HCT116 (cell line): ENCODE measurements at regions not wholly inside any gene's neighbourhood (a gene's known extent, or its start where the extent isn't known, plus 50 kb on each side); places are given as distances from the start of the nearest gene placed in this dataset.

Source experiments
- ATAC-seq: fragments of 200-7000 bp; cut with Tn5 transposase; 2 replicates; pipeline ENCODE4 v1.9.1; 2020; ENCODE audit warnings: mild to moderate bottlenecking, moderate library complexity
- BruUV-seq: library from RNA; stranded (reverse); fragments of 400-500 nt; replicated peaks from 2 replicates; lab custom pipeline; 2021; lab: Mats Ljungman, UMichigan
- CTCF ChIA-PET: fragments of 300-600 bp; sonication (Branson Sonifier 250); formaldehyde crosslinking; loops from one replicate; lab custom pipeline; 2021; ENCODE audit warnings: antibody characterized with exemption; lab: Charles Lee
- POLR2A ChIA-PET: fragments of 300-600, 350-600 bp; sonication (Branson Sonifier 250); formaldehyde crosslinking; loops from one replicate; lab custom pipeline; 2021; ENCODE audit warnings: antibody characterized with exemption; lab: Charles Lee
- RAD21 ChIA-PET, 2 experiments: fragments of 300-600 bp; sonication (Branson Sonifier 250); formaldehyde crosslinking; loops; one replicate each; lab custom pipeline; 2023; ENCODE audit warnings: low total read pairs in 2 of 2; ENCODE audit not compliant: uncharacterized antibody in 2 of 2, unreplicated experiment in 2 of 2, low non-redundant PET in 1 of 2; lab: Charles Lee
- DNase-seq: peaks from one replicate; pipeline ENCODE4 v3.0.0-alpha.2; 2010; ENCODE audit warnings: low read depth, low spot score
- H2AFZ ChIP-seq: fragments of 200-600 bp; shearing (Covaris generic), sonication (generic); 2 replicates; pipeline ENCODE4 v1.6.1; 2017; ENCODE audit warnings: low read depth, mixed run types, mixed read lengths, antibody characterized with exemption, low read length; ENCODE audit not compliant: poor library complexity, severe bottlenecking
- H3K27ac ChIP-seq: 2 replicates; pipeline ENCODE4 v1.5.1; 2012; ENCODE audit warnings: low read depth, low read length
- H3K27me3 ChIP-seq: fragments of 200-600 bp; sonication (generic); 2 replicates; pipeline ENCODE4 v1.6.1; 2016; ENCODE audit warnings: mixed run types, low read length, mixed read lengths; ENCODE audit not compliant: insufficient read depth
- H3K36me3 ChIP-seq, 2 experiments: fragments of 200-500 bp in 1 of 2; fragments of 200-600 bp in 1 of 2; sonication (Bioruptor generic) in 1 of 2; sonication (generic) in 1 of 2; 2 replicates each; pipeline versions ENCODE4 v1.5.1 to v1.6.1; 2014 to 2016; ENCODE audit warnings: low read length in 2 of 2, inconsistent platforms in 1 of 2, mixed read lengths in 1 of 2, mixed run types in 1 of 2; ENCODE audit not compliant: insufficient read depth in 2 of 2, control insufficient read depth in 1 of 2
- H3K4me1 ChIP-seq, 2 experiments: fragments of 200-600 bp in 1 of 2; sonication (generic) in 1 of 2; 2 replicates each; pipeline versions ENCODE4 v1.5.1 to v1.6.1; 2012 to 2017; ENCODE audit warnings: low read length in 2 of 2, inconsistent platforms in 1 of 2, mild to moderate bottlenecking in 1 of 2, mixed read lengths in 1 of 2, mixed run types in 1 of 2, moderate library complexity in 1 of 2; ENCODE audit not compliant: insufficient read depth in 2 of 2, control insufficient read depth in 1 of 2
- H3K4me2 ChIP-seq: fragments of 200-600 bp; sonication (generic); 2 replicates; pipeline ENCODE4 v1.6.1; 2017; ENCODE audit warnings: mixed run types, low read length, mixed read lengths
- H3K4me3 ChIP-seq, 2 experiments: fragments of 200-600 bp in 1 of 2; sonication (generic) in 1 of 2; replicated peaks in 1 of 2; 2 replicates each; pipeline ENCODE4 v1.5.1; 2011 to 2016; ENCODE audit warnings: low read length in 2 of 2, control low read depth in 1 of 2, low read depth in 1 of 2, mild to moderate bottlenecking in 1 of 2, mixed read lengths in 1 of 2, mixed run types in 1 of 2
- H3K79me2 ChIP-seq: fragments of 200-600 bp; sonication (generic); 2 replicates; pipeline ENCODE4 v1.6.1; 2017; ENCODE audit warnings: mild to moderate bottlenecking, mixed run types, low read length, moderate library complexity, mixed read lengths; ENCODE audit not compliant: insufficient read depth
- H3K9ac ChIP-seq: fragments of 200-600 bp; sonication (generic); 2 replicates; pipeline ENCODE4 v1.6.1; 2016; ENCODE audit warnings: low read length, mixed read lengths
- H3K9me2 ChIP-seq: fragments of 200-600 bp; sonication (generic), shearing (Covaris generic); 2 replicates; pipeline ENCODE4 v1.6.1; 2017; ENCODE audit warnings: mixed run types, mild to moderate bottlenecking, moderate library complexity; ENCODE audit not compliant: insufficient read depth
- H3K9me3 ChIP-seq, 2 experiments: fragments of 200-500 bp in 1 of 2; fragments of 200-600 bp in 1 of 2; sonication (Bioruptor generic) in 1 of 2; sonication (generic) in 1 of 2; 2 replicates each; pipeline ENCODE4 v1.6.1; 2014 to 2017; ENCODE audit warnings: low read length in 2 of 2, mixed read lengths in 2 of 2, inconsistent platforms in 1 of 2, low read depth in 1 of 2, mild to moderate bottlenecking in 1 of 2, mixed run types in 1 of 2, moderate library complexity in 1 of 2; ENCODE audit not compliant: control insufficient read depth in 1 of 2, insufficient read depth in 1 of 2
- H4K20me1 ChIP-seq: fragments of 200-600 bp; sonication (generic), shearing (Covaris generic); 2 replicates; pipeline ENCODE4 v1.6.1; 2017; ENCODE audit warnings: mixed run types, mild to moderate bottlenecking, moderate library complexity; ENCODE audit not compliant: insufficient read depth
- CBX3 ChIP-seq: IDR thresholded peaks from 2 replicates; pipeline ENCODE4 v1.6.1; 2012; ENCODE audit warnings: low read depth
- CEBPB ChIP-seq: IDR thresholded peaks from 2 replicates; pipeline ENCODE4 v1.6.1; 2012; ENCODE audit warnings: low read depth
- CTCF ChIP-seq, 3 experiments: fragments of 200-600 bp in 1 of 3; sonication (generic) in 1 of 3; IDR thresholded peaks in 2 of 3; conservative IDR thresholded peaks in 1 of 3; 2 replicates each; pipeline ENCODE4 v1.5.1; 2012 to 2017; ENCODE audit warnings: low read depth in 2 of 3, low read length in 2 of 3, antibody characterized with exemption in 1 of 3, borderline replicate concordance in 1 of 3, control low read depth in 1 of 3, mild to moderate bottlenecking in 1 of 3, mixed read lengths in 1 of 3, mixed run types in 1 of 3, moderate library complexity in 1 of 3; ENCODE audit not compliant: insufficient read depth in 1 of 3
- EGR1 ChIP-seq: IDR thresholded peaks from 2 replicates; pipeline ENCODE4 v1.6.1; 2012; ENCODE audit warnings: low read depth
- ELF1 ChIP-seq: IDR thresholded peaks from 2 replicates; pipeline ENCODE4 v1.6.1; 2012; ENCODE audit warnings: low read depth, borderline replicate concordance
- EZH2 ChIP-seq: fragments of 200-600 bp; sonication (generic); IDR thresholded peaks from 2 replicates; pipeline ENCODE4 v1.6.1; 2017; ENCODE audit warnings: antibody characterized with exemption, mixed run types
- EZH2phosphoT487 ChIP-seq: fragments of 200-600 bp; IDR thresholded peaks from 2 replicates; pipeline ENCODE4 v1.6.1; 2018; ENCODE audit warnings: antibody characterized with exemption, borderline replicate concordance
- FOSL1 ChIP-seq: IDR thresholded peaks from 2 replicates; pipeline ENCODE4 v1.6.1; 2012; ENCODE audit warnings: low read depth
- JUND ChIP-seq: IDR thresholded peaks from 2 replicates; pipeline ENCODE4 v1.6.1; 2012
- MAX ChIP-seq: IDR thresholded peaks from 2 replicates; pipeline ENCODE4 v1.6.1; 2012
- POLR2A ChIP-seq: IDR thresholded peaks from 2 replicates; pipeline ENCODE4 v1.7.0; 2011; ENCODE audit warnings: borderline replicate concordance; ENCODE audit not compliant: insufficient read depth, insufficient read length; ENCODE audit errors: extremely low read depth
- POLR2AphosphoS5 ChIP-seq: IDR thresholded peaks from 2 replicates; pipeline ENCODE4 v1.6.1; 2011; ENCODE audit warnings: mild to moderate bottlenecking, low read depth, low read length, moderate library complexity
- SIN3A ChIP-seq: IDR thresholded peaks from 2 replicates; pipeline ENCODE4 v1.6.1; 2012; ENCODE audit warnings: low read depth
- SP1 ChIP-seq: IDR thresholded peaks from 2 replicates; pipeline ENCODE4 v1.6.1; 2012; ENCODE audit warnings: low read depth
- SRF ChIP-seq: IDR thresholded peaks from 2 replicates; pipeline ENCODE4 v1.6.1; 2012; ENCODE audit warnings: low read depth
- TCF7L2 ChIP-seq: IDR thresholded peaks from 2 replicates; pipeline ENCODE4 v1.7.0; 2011; ENCODE audit warnings: borderline replicate concordance, inconsistent platforms; ENCODE audit not compliant: insufficient read depth, insufficient read length; ENCODE audit errors: extremely low read depth
- YY1 ChIP-seq: IDR thresholded peaks from 2 replicates; pipeline ENCODE4 v1.6.1; 2011; ENCODE audit warnings: low read length, low read depth, moderate library complexity, mild to moderate bottlenecking; ENCODE audit not compliant: insufficient replicate concordance; ENCODE audit errors: extremely low read depth
- ZBTB33 ChIP-seq: IDR thresholded peaks from 2 replicates; pipeline ENCODE4 v1.6.1; 2011; ENCODE audit warnings: mild to moderate bottlenecking, low read length, moderate library complexity; ENCODE audit not compliant: insufficient replicate concordance; ENCODE audit errors: extremely low read depth
- ZFX ChIP-seq: fragments of 450-650 bp; IDR thresholded peaks from 2 replicates; pipeline ENCODE4 v1.6.1; 2017
- ZNF274 ChIP-seq: fragments of 200-500 bp; sonication (Bioruptor generic); IDR thresholded peaks from 2 replicates; pipeline ENCODE4 v1.6.1; 2014; ENCODE audit warnings: mild to moderate bottlenecking, low read depth, low read length, inconsistent platforms
- intact Hi-C: fragments of 100-400 bp; cut with micrococcal nuclease; formaldehyde crosslinking; loops from 2 replicates; pipeline ENCODE4 v1.10.0; 2022

- ATAC-seq (no peak), DNase-seq (no peak)
- Histone ChIP-seq H3K4me1 (no peaks in the 10 kb centered on the region), H3K9me2 (no peaks in the 10 kb centered on the region), H3K27me3 (no peaks in the 10 kb centered on the region), H2AFZ (no peak overlapping the region), H3K4me2 (no peak overlapping the region), H3K79me2 (no peaks in the 10 kb centered on the region), H3K36me3 (no peaks in the 10 kb centered on the region), H3K9me3 (peaks cover 0 to 10% of the 10 kb centered on the region in 2 experiments; a peak in 2 of 4 replicates), H3K4me3 (no peak overlapping the region), H3K27ac (no peak overlapping the region), H3K9ac (no peak overlapping the region), H4K20me1 (no peaks in the 10 kb centered on the region)
- ChIA-PET RAD21 (no interaction called here), POLR2A (no interaction called here), CTCF (no interaction called here)
- TF ChIP-seq SP1: no peak
- TF ChIP-seq CTCF (IDR thresholded peaks at IDR 0.05 in 2 of 3, conservative IDR thresholded peaks at IDR 0.05 in 1 of 3; ENCODE audit: borderline replicate concordance in 1 of 3, insufficient read depth in 1 of 3, low read depth in 2 of 3, low read length in 2 of 3): no peak
- no peak for TF ChIP-seq EZH2
- TF ChIP-seq ZFX: no peak
- TF ChIP-seq CEBPB: no peak
- no peak for TF ChIP-seq ZBTB33
- TF ChIP-seq SIN3A: no peak
- no peak for TF ChIP-seq FOSL1
- TF ChIP-seq YY1: no peak
- no peak for TF ChIP-seq JUND
- no peak for TF ChIP-seq CBX3
- no peak for TF ChIP-seq ZNF274
- no peak for TF ChIP-seq ELF1
- TF ChIP-seq EGR1: no peak
- TF ChIP-seq EZH2phosphoT487: no peak
- no peak for TF ChIP-seq POLR2A
- no peak for TF ChIP-seq MAX
- TF ChIP-seq TCF7L2: no peak
- TF ChIP-seq POLR2AphosphoS5: no peak
- TF ChIP-seq SRF: no peak
- BruUV-seq: no TSS peak
- intact Hi-C loops: no loop called here
Observed at GRCh38 chr2:122478117-122478516, 722.7 kb downstream of the TSN start.
